ENCODE measurements at regions not wholly inside any gene's neighbourhood (a gene's known extent, or its start where the extent isn't known, plus 50 kb on each side); places are given as distances from the start of the nearest gene placed in this dataset.

- Histone ChIP-seq H2AFZ (no peak overlapping the region), H3K9me3 (ENCODE audit: control insufficient read depth, low read length) (no peaks in the 10 kb centered on the region), H3K36me3 (ENCODE audit: control insufficient read depth, insufficient read depth, low read length) (no peaks in the 10 kb centered on the region), H3K4me2 (ENCODE audit: low read length) (no peak overlapping the region), H3K79me2 (no peaks in the 10 kb centered on the region), H3K4me1 (no peaks in the 10 kb centered on the region), H3K4me3 (ENCODE audit: low read depth, low read length) (no peak overlapping the region), H3K27me3 (ENCODE audit: control insufficient read depth, insufficient read depth, low read length) (no peaks in the 10 kb centered on the region), H3K9ac (no peak overlapping the region), H3K27ac (no peak overlapping the region)
- TF ChIP-seq, protein P1, sequence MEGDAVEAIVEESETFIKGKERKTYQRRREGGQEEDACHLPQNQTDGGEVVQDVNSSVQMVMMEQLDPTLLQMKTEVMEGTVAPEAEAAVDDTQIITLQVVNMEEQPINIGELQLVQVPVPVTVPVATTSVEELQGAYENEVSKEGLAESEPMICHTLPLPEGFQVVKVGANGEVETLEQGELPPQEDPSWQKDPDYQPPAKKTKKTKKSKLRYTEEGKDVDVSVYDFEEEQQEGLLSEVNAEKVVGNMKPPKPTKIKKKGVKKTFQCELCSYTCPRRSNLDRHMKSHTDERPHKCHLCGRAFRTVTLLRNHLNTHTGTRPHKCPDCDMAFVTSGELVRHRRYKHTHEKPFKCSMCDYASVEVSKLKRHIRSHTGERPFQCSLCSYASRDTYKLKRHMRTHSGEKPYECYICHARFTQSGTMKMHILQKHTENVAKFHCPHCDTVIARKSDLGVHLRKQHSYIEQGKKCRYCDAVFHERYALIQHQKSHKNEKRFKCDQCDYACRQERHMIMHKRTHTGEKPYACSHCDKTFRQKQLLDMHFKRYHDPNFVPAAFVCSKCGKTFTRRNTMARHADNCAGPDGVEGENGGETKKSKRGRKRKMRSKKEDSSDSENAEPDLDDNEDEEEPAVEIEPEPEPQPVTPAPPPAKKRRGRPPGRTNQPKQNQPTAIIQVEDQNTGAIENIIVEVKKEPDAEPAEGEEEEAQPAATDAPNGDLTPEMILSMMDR (IDR thresholded peaks at IDR 0.05): no peak
Measured at GRCh38 chr3:159795681-159796175, 192.9 kb upstream of the IL12A start.

DNA sequence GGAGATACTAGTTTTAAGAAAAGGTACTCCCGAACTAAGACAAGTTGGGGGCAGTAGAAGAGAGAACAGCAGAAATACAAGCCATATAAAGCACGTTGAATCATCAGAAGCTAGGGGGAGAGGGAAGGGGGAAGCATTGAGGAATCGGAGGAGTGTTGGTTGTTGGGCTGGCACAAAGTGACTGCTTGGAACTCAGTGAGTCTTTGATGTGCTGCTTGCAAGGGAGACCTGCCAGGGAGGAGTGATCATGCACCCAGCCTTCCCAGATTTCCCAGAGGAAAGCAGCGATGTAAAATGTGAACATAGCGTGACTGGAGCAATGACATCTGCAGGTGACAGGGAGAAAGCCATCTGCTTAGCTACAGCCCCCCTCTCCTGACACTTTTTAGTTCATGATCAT is 192.4 kb upstream of the IL12A start:
- H3K9me3 ChIP-seq (ENCODE audit: control insufficient read depth, low read length): no peaks in the 10 kb centered on the region

DNA sequence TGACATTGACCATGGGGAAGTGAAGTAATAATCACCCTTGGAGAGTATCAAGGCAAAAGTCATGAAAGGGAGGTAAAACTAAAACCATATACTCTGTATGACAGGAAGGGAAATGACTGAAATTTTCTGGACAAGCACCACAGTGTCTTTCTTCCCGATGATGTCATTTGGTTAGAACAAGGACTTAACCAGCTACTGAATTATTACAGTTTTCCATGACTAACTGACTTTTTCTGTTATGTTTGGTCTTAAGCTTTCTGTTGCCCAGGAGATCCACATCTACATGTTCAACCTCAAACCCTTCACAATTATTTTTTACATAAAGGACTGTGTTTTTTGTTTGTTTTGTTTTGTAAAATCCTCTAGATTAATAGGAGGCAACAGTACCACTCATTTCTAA is 191.9 kb upstream of the IL12A start:
- no peak overlapping the region for H3K4me3 ChIP-seq (ENCODE audit: low read depth, low read length)
- no peaks in the 10 kb centered on the region for H3K79me2 ChIP-seq
- TF ChIP-seq, protein P1 (IDR thresholded peaks at IDR 0.05): no peak
- H3K4me2 ChIP-seq (ENCODE audit: low read length): no peak overlapping the region
- no peak overlapping the region for H3K9ac ChIP-seq
- H3K4me1 ChIP-seq: no peaks in the 10 kb centered on the region
- H3K36me3 ChIP-seq (ENCODE audit: control insufficient read depth, insufficient read depth, low read length): no peaks in the 10 kb centered on the region
- no peak overlapping the region for H2AFZ ChIP-seq
- no peaks in the 10 kb centered on the region for H3K27me3 ChIP-seq (ENCODE audit: control insufficient read depth, insufficient read depth, low read length)
- no peak overlapping the region for H3K27ac ChIP-seq
- H3K9me3 ChIP-seq (ENCODE audit: control insufficient read depth, low read length): no peaks in the 10 kb centered on the region

More for the DNA sequence above, 192.4 kb upstream of the IL12A start:
- Histone ChIP-seq H3K4me3 (ENCODE audit: low read depth, low read length) (no peak overlapping the region), H3K36me3 (ENCODE audit: control insufficient read depth, insufficient read depth, low read length) (no peaks in the 10 kb centered on the region), H3K79me2 (no peaks in the 10 kb centered on the region), H3K9ac (no peak overlapping the region), H3K27me3 (ENCODE audit: control insufficient read depth, insufficient read depth, low read length) (no peaks in the 10 kb centered on the region), H3K4me2 (ENCODE audit: low read length) (no peak overlapping the region), H2AFZ (no peak overlapping the region), H3K4me1 (no peaks in the 10 kb centered on the region), H3K27ac (no peak overlapping the region)
- TF ChIP-seq, protein P1 (IDR thresholded peaks at IDR 0.05): no peak

- Histone ChIP-seq H3K27ac (no peak overlapping the region), H2AFZ (no peak overlapping the region), H3K79me2 (no peaks in the 10 kb centered on the region), H3K9me3 (ENCODE audit: control insufficient read depth, low read length) (no peaks in the 10 kb centered on the region), H3K4me3 (ENCODE audit: low read depth, low read length) (no peak overlapping the region), H3K4me1 (no peaks in the 10 kb centered on the region), H3K27me3 (ENCODE audit: control insufficient read depth, insufficient read depth, low read length) (no peaks in the 10 kb centered on the region), H3K36me3 (ENCODE audit: control insufficient read depth, insufficient read depth, low read length) (no peaks in the 10 kb centered on the region), H3K9ac (no peak overlapping the region), H3K4me2 (ENCODE audit: low read length) (no peak overlapping the region)
- TF ChIP-seq, protein P1 (IDR thresholded peaks at IDR 0.05): no peak
Measured at GRCh38 chr3:159797771-159798170, 190.9 kb upstream of the IL12A start.

DNA sequence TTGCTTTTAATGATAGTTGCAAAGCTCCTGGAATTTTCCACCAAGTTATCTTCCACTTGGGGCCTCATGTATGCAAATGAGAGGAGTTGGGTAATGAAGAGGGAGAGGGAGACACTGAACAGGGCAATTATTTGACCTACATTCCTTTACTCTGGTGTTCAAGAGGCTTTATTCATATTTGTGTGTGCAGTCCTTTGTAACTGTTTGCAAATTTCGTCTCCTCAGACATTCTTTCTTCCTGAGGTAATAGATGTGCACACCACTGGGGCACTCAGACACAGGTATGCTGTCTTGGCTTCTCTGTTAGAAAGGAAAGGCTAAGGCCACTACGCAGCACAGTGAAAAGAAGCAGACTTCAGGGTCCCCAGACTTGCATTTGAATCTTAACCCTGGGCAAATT is 189.7 kb upstream of the IL12A start:
- Histone ChIP-seq H3K4me1 (no peaks in the 10 kb centered on the region), H3K36me3 (ENCODE audit: control insufficient read depth, insufficient read depth, low read length) (no peaks in the 10 kb centered on the region), H3K9ac (no peak overlapping the region), H3K4me2 (ENCODE audit: low read length) (no peak overlapping the region), H3K9me3 (ENCODE audit: control insufficient read depth, low read length) (no peaks in the 10 kb centered on the region), H3K4me3 (ENCODE audit: low read depth, low read length) (no peak overlapping the region), H3K79me2 (no peaks in the 10 kb centered on the region), H2AFZ (no peak overlapping the region), H3K27me3 (ENCODE audit: control insufficient read depth, insufficient read depth, low read length) (no peaks in the 10 kb centered on the region), H3K27ac (no peak overlapping the region)
- TF ChIP-seq, protein P1 (IDR thresholded peaks at IDR 0.05): no peak

Measured in parathyroid adenoma (tissue), 2 donors.